ENCODE measurements at regions not wholly inside any gene's neighbourhood (a gene's known extent, or its start where the extent isn't known, plus 50 kb on each side); places are given as distances from the start of the nearest gene placed in this dataset.

GRCh38 chr14:84180336-84180735, 1349.6 kb upstream of the FLRT2 start:
- DNase-seq (ENCODE audit: low read depth in 1 of 2, low spot score in 1 of 2): no peak
- no peak overlapping the region for H3K4me3 ChIP-seq (replicated peaks; ENCODE audit: insufficient read depth, low read length)
- no peak overlapping the region for H3K27ac ChIP-seq (replicated peaks)
- no peak for TF ChIP-seq POLR2AphosphoS5 (IDR thresholded peaks at IDR 0.05; ENCODE audit: low read depth)
- no peak for TF ChIP-seq REST (IDR thresholded peaks at IDR 0.05; ENCODE audit: insufficient replicate concordance, low read depth)
- no peak for TF ChIP-seq CTCF (IDR thresholded peaks at IDR 0.05; ENCODE audit: insufficient read depth, low read length)
- TF ChIP-seq GABPA (IDR thresholded peaks at IDR 0.05; ENCODE audit: low read depth): no peak
- TF ChIP-seq SPI1 (IDR thresholded peaks at IDR 0.05; ENCODE audit: borderline replicate concordance, low read depth): no peak
- H3K27me3 ChIP-seq (ENCODE audit: insufficient read depth, poor library complexity, severe bottlenecking): no peaks in the 10 kb centered on the region

GRCh38 chr14:84181072-84181471, 1348.9 kb upstream of the FLRT2 start:
- Histone ChIP-seq H3K27ac (replicated peaks) (no peak overlapping the region), H3K27me3 (ENCODE audit: insufficient read depth, poor library complexity, severe bottlenecking) (no peaks in the 10 kb centered on the region), H3K4me3 (replicated peaks; ENCODE audit: insufficient read depth, low read length) (no peak overlapping the region)
- DNase-seq (ENCODE audit: low read depth in 1 of 2, low spot score in 1 of 2): no peak
- no peak for TF ChIP-seq GABPA (IDR thresholded peaks at IDR 0.05; ENCODE audit: low read depth)
- no peak for TF ChIP-seq REST (IDR thresholded peaks at IDR 0.05; ENCODE audit: insufficient replicate concordance, low read depth)
- TF ChIP-seq CTCF (IDR thresholded peaks at IDR 0.05; ENCODE audit: insufficient read depth, low read length): no peak
- no peak for TF ChIP-seq POLR2AphosphoS5 (IDR thresholded peaks at IDR 0.05; ENCODE audit: low read depth)
- no peak for TF ChIP-seq SPI1 (IDR thresholded peaks at IDR 0.05; ENCODE audit: borderline replicate concordance, low read depth)

- no peaks in the 10 kb centered on the region for H3K27me3 ChIP-seq (ENCODE audit: insufficient read depth, poor library complexity, severe bottlenecking)
- DNase-seq (ENCODE audit: low read depth in 1 of 2, low spot score in 1 of 2): no peak
- H3K27ac ChIP-seq (replicated peaks): no peak overlapping the region
- no peak overlapping the region for H3K4me3 ChIP-seq (replicated peaks; ENCODE audit: insufficient read depth, low read length)
- TF ChIP-seq CTCF (IDR thresholded peaks at IDR 0.05; ENCODE audit: insufficient read depth, low read length): no peak
- TF ChIP-seq REST (IDR thresholded peaks at IDR 0.05; ENCODE audit: insufficient replicate concordance, low read depth): no peak
- no peak for TF ChIP-seq SPI1 (IDR thresholded peaks at IDR 0.05; ENCODE audit: borderline replicate concordance, low read depth)
- no peak for TF ChIP-seq POLR2AphosphoS5 (IDR thresholded peaks at IDR 0.05; ENCODE audit: low read depth)
- no peak for TF ChIP-seq GABPA (IDR thresholded peaks at IDR 0.05; ENCODE audit: low read depth)
These were observed 1334.4 kb upstream of the FLRT2 start for GRCh38 chr14:84195514-84195913.
